Calu3 (cell line): ENCODE measurements at regions not wholly inside any gene's neighbourhood (a gene's known extent, or its start where the extent isn't known, plus 50 kb on each side); places are given as distances from the start of the nearest gene placed in this dataset.

Source experiments
- BruUV-seq: library from RNA; stranded (reverse); fragments of 400-500 nt; replicated peaks from 2 replicates; lab custom pipeline; 2021; lab: Mats Ljungman, UMichigan
- CTCF ChIA-PET: fragments of 300-600 bp; sonication (Branson Sonifier 250); formaldehyde crosslinking; loops from one replicate; lab custom pipeline; 2022; ENCODE audit warnings: antibody characterized with exemption; lab: Charles Lee
- DNase-seq: peaks from one replicate; pipeline ENCODE4 v3.0.0; 2022
- H3K27ac Mint-ChIP-seq: one replicate; pipeline ENCODE4 v1.8.0; 2022; ENCODE audit warnings: mixed read lengths; ENCODE audit not compliant: unreplicated experiment
- H3K27me3 Mint-ChIP-seq: one replicate; pipeline ENCODE4 v1.8.0; 2022; ENCODE audit warnings: mixed read lengths; ENCODE audit not compliant: unreplicated experiment
- H3K36me3 Mint-ChIP-seq: one replicate; pipeline ENCODE4 v1.8.0; 2022; ENCODE audit warnings: mild to moderate bottlenecking, moderate library complexity, mixed read lengths; ENCODE audit not compliant: insufficient read depth, unreplicated experiment
- H3K4me1 Mint-ChIP-seq: one replicate; pipeline ENCODE4 v1.8.0; 2022; ENCODE audit warnings: mild to moderate bottlenecking, low read depth, mixed read lengths; ENCODE audit not compliant: unreplicated experiment
- H3K4me3 Mint-ChIP-seq: one replicate; pipeline ENCODE4 v1.8.0; 2022; ENCODE audit warnings: mild to moderate bottlenecking, low read depth, moderate library complexity, mixed read lengths; ENCODE audit not compliant: unreplicated experiment
- H3K9me3 Mint-ChIP-seq: one replicate; pipeline ENCODE4 v1.8.0; 2022; ENCODE audit warnings: low read depth, mixed read lengths; ENCODE audit not compliant: unreplicated experiment
- CTCF ChIP-seq: fragments of 200-600 bp; IDR thresholded peaks from one replicate; pipeline ENCODE4 v1.8.0; 2022; ENCODE audit warnings: antibody characterized with exemption; ENCODE audit not compliant: unreplicated experiment
- intact Hi-C: fragments of 100-400 bp; cut with micrococcal nuclease; formaldehyde crosslinking; loops from one replicate; pipeline ENCODE4 v1.10.0; 2022; ENCODE audit not compliant: unreplicated experiment

GRCh38 chr18:77650799-77651385 lies 401.2 kb downstream of the GALR1 start:
- Mint-ChIP-seq H3K4me1 (no peaks in the 10 kb centered on the region), H3K27ac (no peak overlapping the region), H3K27me3 (no peaks in the 10 kb centered on the region), H3K9me3 (peaks cover 7% of the 10 kb centered on the region), H3K4me3 (no peak overlapping the region), H3K36me3 (no peaks in the 10 kb centered on the region)
- no TSS peak for BruUV-seq
- no peak for DNase-seq
- no peak for TF ChIP-seq CTCF
- CTCF ChIA-PET = no interaction called here
- intact Hi-C loops = no loop called here

GRCh38 chr18:77651441-77651840 lies 401.8 kb downstream of the GALR1 start:
- CTCF ChIA-PET = no interaction called here
- Mint-ChIP-seq H3K4me1 (no peaks in the 10 kb centered on the region), H3K9me3 (peaks cover 7% of the 10 kb centered on the region), H3K27ac (no peak overlapping the region), H3K4me3 (no peak overlapping the region), H3K36me3 (no peaks in the 10 kb centered on the region), H3K27me3 (no peaks in the 10 kb centered on the region)
- no peak for TF ChIP-seq CTCF
- DNase-seq = no peak
- no TSS peak for BruUV-seq
- intact Hi-C loops = no loop called here

GRCh38 chr18:77653792-77654191 lies 404.1 kb downstream of the GALR1 start:
- intact Hi-C loops = no loop called here
- BruUV-seq = no TSS peak
- no peaks in the 10 kb centered on the region for H3K27me3 Mint-ChIP-seq
- peaks cover 3% of the 10 kb centered on the region for H3K9me3 Mint-ChIP-seq
- no peak for DNase-seq
- H3K4me3 Mint-ChIP-seq = no peak overlapping the region
- no peaks in the 10 kb centered on the region for H3K4me1 Mint-ChIP-seq
- H3K36me3 Mint-ChIP-seq = no peaks in the 10 kb centered on the region
- no peak for TF ChIP-seq CTCF
- H3K27ac Mint-ChIP-seq = no peak overlapping the region
- CTCF ChIA-PET = no interaction called here

- Mint-ChIP-seq H3K9me3 (peaks cover 3% of the 10 kb centered on the region), H3K27me3 (no peaks in the 10 kb centered on the region), H3K36me3 (no peaks in the 10 kb centered on the region), H3K27ac (no peak overlapping the region), H3K4me3 (no peak overlapping the region), H3K4me1 (no peaks in the 10 kb centered on the region)
- intact Hi-C loops = no loop called here
- BruUV-seq = no TSS peak
- CTCF ChIA-PET = no interaction called here
- DNase-seq = no peak
- no peak for TF ChIP-seq CTCF
Observed at GRCh38 chr18:77654302-77654701, 404.7 kb downstream of the GALR1 start.
